Astrocyte of the cerebellum (primary cell): ENCODE measurements at regions not wholly inside any gene's neighbourhood (a gene's known extent, or its start where the extent isn't known, plus 50 kb on each side); places are given as distances from the start of the nearest gene placed in this dataset.

Experiments
- DNase-seq: peaks from one replicate; pipeline ENCODE4 v3.0.0-alpha.2; 2011; ENCODE audit warnings: low read depth
- H3K4me3 ChIP-seq: 2 replicates; pipeline ENCODE4 v1.5.1; 2011; ENCODE audit warnings: mild to moderate bottlenecking, low read depth, low read length, moderate library complexity
- in situ Hi-C: cut with HindIII; loops from 2 replicates; pipeline ENCODE4 v1.10.0; 2017; ENCODE audit warnings: low sequenced_read_pairs
- TF ChIP-seq, protein P1 (sequence below): IDR thresholded peaks from 2 replicates; pipeline ENCODE4 v1.5.1; 2012; ENCODE audit warnings: low read length, low read depth, moderate library complexity, mild to moderate bottlenecking; ENCODE audit errors: missing control alignments

DNA sequence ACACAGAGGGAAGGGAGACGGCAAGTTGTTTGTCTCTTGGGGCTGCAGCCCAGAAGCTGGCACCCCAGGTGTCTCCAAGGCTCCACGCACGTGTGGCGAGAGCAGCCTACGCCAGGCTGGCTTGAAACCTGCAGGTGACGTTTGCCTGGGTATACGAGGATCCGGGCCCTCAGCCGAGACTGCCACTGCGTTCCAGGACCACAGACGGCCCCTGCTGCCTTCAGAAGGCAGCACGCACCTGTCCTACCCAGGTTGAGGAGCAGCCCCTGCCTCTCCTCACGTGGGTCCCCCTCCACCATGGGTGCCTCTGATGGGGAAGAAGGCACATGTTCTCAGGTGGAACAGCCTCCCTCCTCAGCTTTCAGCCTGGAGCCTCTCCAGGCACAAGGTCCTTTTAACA, 75.3 kb upstream of the PRR20G start:
- in situ Hi-C loops = no loop called here
- TF ChIP-seq, protein P1, sequence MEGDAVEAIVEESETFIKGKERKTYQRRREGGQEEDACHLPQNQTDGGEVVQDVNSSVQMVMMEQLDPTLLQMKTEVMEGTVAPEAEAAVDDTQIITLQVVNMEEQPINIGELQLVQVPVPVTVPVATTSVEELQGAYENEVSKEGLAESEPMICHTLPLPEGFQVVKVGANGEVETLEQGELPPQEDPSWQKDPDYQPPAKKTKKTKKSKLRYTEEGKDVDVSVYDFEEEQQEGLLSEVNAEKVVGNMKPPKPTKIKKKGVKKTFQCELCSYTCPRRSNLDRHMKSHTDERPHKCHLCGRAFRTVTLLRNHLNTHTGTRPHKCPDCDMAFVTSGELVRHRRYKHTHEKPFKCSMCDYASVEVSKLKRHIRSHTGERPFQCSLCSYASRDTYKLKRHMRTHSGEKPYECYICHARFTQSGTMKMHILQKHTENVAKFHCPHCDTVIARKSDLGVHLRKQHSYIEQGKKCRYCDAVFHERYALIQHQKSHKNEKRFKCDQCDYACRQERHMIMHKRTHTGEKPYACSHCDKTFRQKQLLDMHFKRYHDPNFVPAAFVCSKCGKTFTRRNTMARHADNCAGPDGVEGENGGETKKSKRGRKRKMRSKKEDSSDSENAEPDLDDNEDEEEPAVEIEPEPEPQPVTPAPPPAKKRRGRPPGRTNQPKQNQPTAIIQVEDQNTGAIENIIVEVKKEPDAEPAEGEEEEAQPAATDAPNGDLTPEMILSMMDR = no peak
- no peak for DNase-seq

DNA sequence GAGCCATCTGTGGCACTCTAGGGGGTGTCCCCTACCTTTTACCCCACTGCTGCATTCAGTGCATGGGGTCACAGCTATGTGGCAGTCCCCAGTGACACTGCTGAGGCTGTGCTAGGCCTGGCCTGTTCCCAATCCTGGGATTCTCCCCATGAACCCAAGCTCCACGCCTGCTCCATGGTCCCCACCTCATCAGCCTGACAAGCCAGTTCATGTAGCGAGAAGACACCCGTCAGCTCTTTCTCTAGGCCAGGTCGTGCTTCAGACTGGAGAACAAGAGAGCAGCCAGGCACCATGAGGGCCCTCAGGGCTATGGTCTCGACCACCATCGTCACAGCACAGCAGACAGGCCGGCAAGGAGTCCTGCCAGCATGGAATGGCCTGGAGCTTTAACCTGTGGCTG, 72.8 kb upstream of the PRR20G start:
- TF ChIP-seq, protein P1 = no peak
- no peak for DNase-seq
- in situ Hi-C loops = no loop called here
- H3K4me3 ChIP-seq = no peak overlapping the region

More for the DNA sequence above, 75.3 kb upstream of the PRR20G start:
- H3K4me3 ChIP-seq = no peak overlapping the region

DNA sequence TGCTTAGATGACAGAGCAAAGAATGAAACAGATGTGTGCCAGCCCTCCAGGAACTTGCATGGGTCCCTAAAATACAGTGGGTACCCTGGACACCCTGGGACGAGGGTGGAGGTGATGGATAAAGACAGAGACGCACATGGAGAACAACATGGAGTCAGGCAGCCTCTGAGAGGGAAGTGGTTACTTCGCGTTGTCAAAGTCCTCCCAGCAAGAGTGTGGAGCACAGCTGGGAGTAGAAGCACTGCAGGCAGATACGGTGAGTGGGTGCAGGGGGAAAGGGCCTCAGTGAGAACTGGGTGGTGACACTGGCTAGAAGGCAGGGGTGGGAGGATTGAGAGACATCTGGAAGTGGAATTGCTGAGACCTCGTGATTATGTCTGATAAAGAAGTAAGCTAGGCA, 70.8 kb upstream of the PRR20G start:
- in situ Hi-C loops = no loop called here
- no peak overlapping the region for H3K4me3 ChIP-seq
- DNase-seq = no peak
- TF ChIP-seq, protein P1 = no peak

DNA sequence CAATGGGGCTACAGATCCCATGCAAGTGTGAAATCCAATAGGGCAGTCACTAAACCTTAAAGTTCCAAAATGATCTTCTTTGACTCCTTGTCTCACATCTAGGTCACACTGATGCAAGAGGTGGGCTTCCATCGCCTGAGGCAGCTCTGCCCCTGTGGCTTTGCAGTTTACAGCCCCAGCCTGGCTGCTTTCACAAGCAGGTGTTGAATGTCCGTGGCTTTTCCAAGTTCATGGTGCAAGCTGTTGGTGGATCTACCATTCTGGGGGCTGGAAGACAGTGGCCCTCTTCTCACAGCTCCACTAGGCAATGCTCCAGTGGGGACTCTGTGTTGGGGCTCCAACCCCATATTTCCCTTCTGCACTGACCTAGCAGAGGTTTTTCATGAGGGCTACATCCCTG, 68.5 kb upstream of the PRR20G start:
- TF ChIP-seq, protein P1 = no peak
- in situ Hi-C loops = no loop called here
- H3K4me3 ChIP-seq = no peak overlapping the region
- DNase-seq = no peak

DNA sequence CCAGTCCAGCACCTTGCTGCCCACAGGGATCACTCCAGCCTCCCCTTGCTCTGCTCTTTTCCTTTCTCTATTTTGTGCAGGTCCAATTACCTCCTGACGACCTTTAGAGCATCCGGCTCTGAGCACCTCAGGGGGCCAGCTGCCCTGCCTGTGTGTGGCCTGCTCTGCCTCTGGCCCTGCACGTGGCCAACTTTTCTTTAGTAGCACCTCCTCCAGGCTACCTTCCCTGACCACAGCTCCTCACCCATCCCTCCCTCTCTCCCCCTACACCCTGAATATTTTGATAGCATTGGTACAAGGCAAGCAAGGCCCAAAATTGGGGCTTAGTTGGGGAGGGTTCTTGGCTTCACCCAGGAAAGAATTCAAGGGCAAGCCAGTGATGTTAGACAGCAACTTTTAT, 66.9 kb upstream of the PRR20G start:
- no peak overlapping the region for H3K4me3 ChIP-seq
- no peak for DNase-seq
- in situ Hi-C loops = no loop called here
- TF ChIP-seq, protein P1 = no peak

DNA sequence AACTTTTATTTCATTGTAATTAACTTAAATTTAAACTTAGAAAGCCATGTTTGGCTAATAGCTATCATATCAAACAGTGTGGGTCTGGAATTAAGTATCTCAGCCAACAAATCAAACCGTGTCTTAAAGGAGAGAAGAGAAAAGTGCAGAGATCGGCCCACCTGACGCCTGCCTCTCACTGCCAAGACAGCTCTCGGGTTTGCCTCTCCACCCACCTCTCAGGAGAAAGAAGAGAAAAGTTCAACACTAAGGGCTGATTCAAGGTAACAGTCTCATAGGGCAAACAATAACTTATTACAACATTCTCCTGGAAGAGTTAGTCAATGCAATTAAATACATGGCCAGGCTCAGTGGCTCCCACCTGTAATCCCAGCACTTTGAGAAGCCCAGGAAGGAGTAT, 64.8 kb upstream of the PRR20G start:
- in situ Hi-C loops = no loop called here
- no peak for DNase-seq
- TF ChIP-seq, protein P1 = no peak
- no peak overlapping the region for H3K4me3 ChIP-seq

DNA sequence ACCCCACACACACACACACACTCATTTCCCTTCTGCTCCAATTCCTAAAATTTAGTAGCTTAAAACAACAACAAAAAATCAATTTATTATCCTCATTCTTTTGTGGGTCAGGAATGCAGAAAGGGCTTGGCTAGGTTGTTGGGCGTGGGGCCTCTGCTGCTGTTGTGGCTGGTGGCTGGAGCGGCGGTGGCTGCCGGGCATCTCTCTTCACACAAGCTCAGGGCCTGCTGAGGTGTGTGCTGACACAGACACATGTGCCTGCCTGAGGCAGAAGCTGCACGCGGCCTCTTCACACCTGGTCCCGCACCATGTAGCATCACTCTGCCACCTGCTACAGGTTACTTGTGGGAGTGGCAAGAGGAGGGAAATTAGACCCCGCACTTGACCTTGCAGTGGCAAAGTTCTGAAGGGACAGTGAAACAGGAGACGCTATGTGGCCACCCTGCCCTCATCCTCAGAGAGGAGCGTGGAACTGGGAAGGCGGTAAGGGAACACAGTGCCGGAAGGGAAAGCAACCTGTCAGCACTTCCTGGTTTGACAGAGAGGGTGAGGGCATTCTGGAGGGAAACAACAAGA, 64.0 kb upstream of the PRR20G start:
- H3K4me3 ChIP-seq = no peak overlapping the region
- TF ChIP-seq, protein P1 = no peak
- in situ Hi-C loops = no loop called here
- no peak for DNase-seq
